Tibial nerve (tissue), 4 donors: ENCODE measurements at regions not wholly inside any gene's neighbourhood (a gene's known extent, or its start where the extent isn't known, plus 50 kb on each side); places are given as distances from the start of the nearest gene placed in this dataset.

Source experiments
- DNase-seq, 2 donors: peaks; one replicate each; pipeline ENCODE4 v3.0.0-alpha.2; 2019; ENCODE audit warnings: low spot score in 2 of 2
- H3K27ac ChIP-seq, 4 donors: fragments of 200-600 bp; sonication (generic) in 3 of 4; one replicate each; pipeline ENCODE4 v1.5.1; 2017 to 2019; ENCODE audit warnings: mild to moderate bottlenecking in 1 of 4
- H3K27me3 ChIP-seq, 2 donors: fragments of 200-600 bp; sonication (generic) in 1 of 2; one replicate each; pipeline versions ENCODE4 v1.5.1 to v1.6.0; 2017 to 2019
- H3K36me3 ChIP-seq, 3 donors: fragments of 200-600 bp; sonication (generic); one replicate each; pipeline ENCODE4 v1.5.1; 2018 to 2019
- H3K4me1 ChIP-seq, 4 donors: fragments of 200-600 bp; sonication (generic) in 3 of 4; one replicate each; pipeline ENCODE4 v1.5.1; 2017 to 2019
- H3K4me3 ChIP-seq, 4 donors: fragments of 200-600 bp; sonication (generic) in 3 of 4; one replicate each; pipeline ENCODE4 v1.5.1; 2017 to 2019; ENCODE audit warnings: mild to moderate bottlenecking in 1 of 4, moderate library complexity in 1 of 4
- H3K9me3 ChIP-seq, 4 donors: fragments of 200-600 bp; sonication (generic) in 3 of 4; one replicate each; pipeline ENCODE4 v1.5.1; 2017 to 2019
- EP300 ChIP-seq, 2 donors: sonication (generic); formaldehyde crosslinking; IDR thresholded peaks; one replicate each; pipeline ENCODE4 v1.6.1; 2017; ENCODE audit warnings: antibody characterized with exemption in 2 of 2, mild to moderate bottlenecking in 1 of 2
- POLR2A ChIP-seq, 2 donors: fragments of 450-650 bp; IDR thresholded peaks; one replicate each; pipeline ENCODE4 v1.6.1; 2017; ENCODE audit warnings: antibody characterized with exemption in 2 of 2, mild to moderate bottlenecking in 2 of 2, moderate library complexity in 2 of 2
- WGBS, 2 donors: methylation state at CpG; one replicate each; pipeline ENCODE4 v1.1.5; 2018; 5-methylcytosine and 5-hydroxymethylcytosine counted together
- TF ChIP-seq, protein P1 (sequence below), 5 experiments: fragments of 200-600 bp in 3 of 5; fragments of 450-650 bp in 2 of 5; sonication (generic) in 3 of 5; IDR thresholded peaks; one replicate each; pipeline ENCODE4 v1.5.1; 2016 to 2019; ENCODE audit warnings: antibody characterized with exemption in 5 of 5, mild to moderate bottlenecking in 3 of 5, moderate library complexity in 2 of 5

GRCh38 chr16:64370112-64370511 lies 751.8 kb downstream of the CDH11 start:
- DNase-seq = no peak
- H3K36me3 ChIP-seq = no peaks in the 10 kb centered on the region
- no peak overlapping the region for H3K27ac ChIP-seq
- 7 to 23% methylated on average over 1 of the region's 1 CpG for WGBS, 2 donors
- no peaks in the 10 kb centered on the region for H3K27me3 ChIP-seq
- TF ChIP-seq, protein P1, sequence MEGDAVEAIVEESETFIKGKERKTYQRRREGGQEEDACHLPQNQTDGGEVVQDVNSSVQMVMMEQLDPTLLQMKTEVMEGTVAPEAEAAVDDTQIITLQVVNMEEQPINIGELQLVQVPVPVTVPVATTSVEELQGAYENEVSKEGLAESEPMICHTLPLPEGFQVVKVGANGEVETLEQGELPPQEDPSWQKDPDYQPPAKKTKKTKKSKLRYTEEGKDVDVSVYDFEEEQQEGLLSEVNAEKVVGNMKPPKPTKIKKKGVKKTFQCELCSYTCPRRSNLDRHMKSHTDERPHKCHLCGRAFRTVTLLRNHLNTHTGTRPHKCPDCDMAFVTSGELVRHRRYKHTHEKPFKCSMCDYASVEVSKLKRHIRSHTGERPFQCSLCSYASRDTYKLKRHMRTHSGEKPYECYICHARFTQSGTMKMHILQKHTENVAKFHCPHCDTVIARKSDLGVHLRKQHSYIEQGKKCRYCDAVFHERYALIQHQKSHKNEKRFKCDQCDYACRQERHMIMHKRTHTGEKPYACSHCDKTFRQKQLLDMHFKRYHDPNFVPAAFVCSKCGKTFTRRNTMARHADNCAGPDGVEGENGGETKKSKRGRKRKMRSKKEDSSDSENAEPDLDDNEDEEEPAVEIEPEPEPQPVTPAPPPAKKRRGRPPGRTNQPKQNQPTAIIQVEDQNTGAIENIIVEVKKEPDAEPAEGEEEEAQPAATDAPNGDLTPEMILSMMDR (IDR thresholded peaks at IDR 0.05) = no peak
- no peak for TF ChIP-seq EP300 (IDR thresholded peaks at IDR 0.05)
- no peak for TF ChIP-seq POLR2A (IDR thresholded peaks at IDR 0.05)
- H3K4me1 ChIP-seq = no peaks in the 10 kb centered on the region
- H3K4me3 ChIP-seq = no peak overlapping the region
- no peaks in the 10 kb centered on the region for H3K9me3 ChIP-seq

DNA sequence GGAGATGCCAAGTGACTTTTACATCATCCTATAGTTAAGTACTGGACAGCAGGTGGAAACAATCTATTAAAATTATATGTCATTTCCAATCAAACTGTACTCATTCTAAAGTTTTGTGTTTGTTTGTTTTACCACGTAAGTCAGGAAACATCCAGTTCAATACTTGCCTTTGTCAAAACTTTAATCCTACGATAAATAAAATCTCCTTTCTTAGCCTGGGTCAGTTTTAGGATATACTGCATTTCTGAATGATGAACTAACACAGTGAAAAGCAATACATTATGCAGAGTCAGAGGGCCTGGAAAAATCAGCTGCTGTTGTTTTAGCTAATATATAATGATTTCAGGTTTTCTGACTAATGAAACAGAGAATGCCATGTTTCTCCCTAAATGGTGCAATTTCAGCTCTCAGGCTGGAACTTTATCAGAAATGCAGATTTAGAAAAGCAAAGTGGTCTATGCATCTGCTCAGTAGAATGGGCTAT lies 756.4 kb downstream of the CDH11 start:
- 42 to 54% methylated on average over 2 of the region's 2 CpGs for WGBS, 2 donors
- no peaks in the 10 kb centered on the region for H3K27me3 ChIP-seq
- DNase-seq = no peak
- no peak for TF ChIP-seq POLR2A (IDR thresholded peaks at IDR 0.05)
- no peak for TF ChIP-seq EP300 (IDR thresholded peaks at IDR 0.05)
- TF ChIP-seq, protein P1 (IDR thresholded peaks at IDR 0.05) = no peak
- no peak overlapping the region for H3K4me3 ChIP-seq
- no peaks in the 10 kb centered on the region for H3K36me3 ChIP-seq
- no peaks in the 10 kb centered on the region for H3K4me1 ChIP-seq
- H3K9me3 ChIP-seq = no peaks in the 10 kb centered on the region
- no peak overlapping the region for H3K27ac ChIP-seq

- no peaks in the 10 kb centered on the region for H3K4me1 ChIP-seq
- H3K27ac ChIP-seq = no peak overlapping the region
- no peaks in the 10 kb centered on the region for H3K27me3 ChIP-seq
- no peaks in the 10 kb centered on the region for H3K36me3 ChIP-seq
- DNase-seq = no peak
- TF ChIP-seq POLR2A (IDR thresholded peaks at IDR 0.05) (no peak), EP300 (IDR thresholded peaks at IDR 0.05) (no peak)
- TF ChIP-seq, protein P1 (IDR thresholded peaks at IDR 0.05) = no peak
- H3K9me3 ChIP-seq = no peaks in the 10 kb centered on the region
- H3K4me3 ChIP-seq = no peak overlapping the region
Observed at GRCh38 chr16:64364894-64365293, 757.0 kb downstream of the CDH11 start.

GRCh38 chr16:64364416-64364815 lies 757.4 kb downstream of the CDH11 start:
- H3K27ac ChIP-seq = no peak overlapping the region
- H3K9me3 ChIP-seq = no peaks in the 10 kb centered on the region
- no peaks in the 10 kb centered on the region for H3K27me3 ChIP-seq
- no peak overlapping the region for H3K4me3 ChIP-seq
- 80 to 88% methylated on average over 1 of the region's 1 CpG for WGBS, 2 donors
- DNase-seq = no peak
- H3K36me3 ChIP-seq = no peaks in the 10 kb centered on the region
- TF ChIP-seq, protein P1 (IDR thresholded peaks at IDR 0.05) = no peak
- TF ChIP-seq EP300 (IDR thresholded peaks at IDR 0.05) = no peak
- no peak for TF ChIP-seq POLR2A (IDR thresholded peaks at IDR 0.05)
- H3K4me1 ChIP-seq = no peaks in the 10 kb centered on the region

- Histone ChIP-seq H3K4me3 (no peak overlapping the region), H3K4me1 (no peaks in the 10 kb centered on the region), H3K27me3 (no peaks in the 10 kb centered on the region), H3K36me3 (no peaks in the 10 kb centered on the region), H3K9me3 (no peaks in the 10 kb centered on the region), H3K27ac (no peak overlapping the region)
- no peak for DNase-seq
- TF ChIP-seq EP300 (IDR thresholded peaks at IDR 0.05) = no peak
- no peak for TF ChIP-seq POLR2A (IDR thresholded peaks at IDR 0.05)
- TF ChIP-seq, protein P1 (IDR thresholded peaks at IDR 0.05) = no peak
- 90 to 97% methylated on average over 2 of the region's 2 CpGs for WGBS, 2 donors
Observed at GRCh38 chr16:64364016-64364415, 757.8 kb downstream of the CDH11 start.
